Embryonic facial prominence (tissue), 1 donor: ENCODE measurements at regions not wholly inside any gene's neighbourhood (a gene's known extent, or its start where the extent isn't known, plus 50 kb on each side); places are given as distances from the start of the nearest gene placed in this dataset.
"Not testable (repeated sequence)": the region's sequence is repeated elsewhere in the genome, so short reads cannot be mapped to it uniquely, and the experiment has no call there.

Source experiments
- DNase-seq: peaks from one replicate; pipeline ENCODE4 v3.0.0-alpha.2; 2016; ENCODE audit errors: extremely low spot score

DNA sequence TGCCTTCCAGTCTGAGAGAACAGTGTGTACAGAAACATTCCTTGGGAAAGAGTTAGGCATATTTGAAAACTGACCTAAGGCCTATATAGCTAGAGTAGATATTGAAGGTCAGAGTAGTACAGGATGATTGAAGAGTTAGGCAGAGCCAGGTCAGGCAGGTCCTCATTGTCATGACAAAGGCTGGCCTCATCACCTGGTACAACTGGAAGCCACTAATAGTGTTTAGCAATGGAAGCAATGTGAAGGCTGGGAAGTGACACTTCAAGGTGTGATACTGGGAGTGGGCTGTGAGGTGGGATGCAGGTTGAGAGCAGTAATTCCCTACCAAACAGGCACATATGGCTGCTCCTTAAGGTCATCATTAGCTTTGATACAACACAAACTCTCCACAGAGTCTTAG is 123.6 kb upstream of the CCNH start:
- DNase-seq: no peak

DNA sequence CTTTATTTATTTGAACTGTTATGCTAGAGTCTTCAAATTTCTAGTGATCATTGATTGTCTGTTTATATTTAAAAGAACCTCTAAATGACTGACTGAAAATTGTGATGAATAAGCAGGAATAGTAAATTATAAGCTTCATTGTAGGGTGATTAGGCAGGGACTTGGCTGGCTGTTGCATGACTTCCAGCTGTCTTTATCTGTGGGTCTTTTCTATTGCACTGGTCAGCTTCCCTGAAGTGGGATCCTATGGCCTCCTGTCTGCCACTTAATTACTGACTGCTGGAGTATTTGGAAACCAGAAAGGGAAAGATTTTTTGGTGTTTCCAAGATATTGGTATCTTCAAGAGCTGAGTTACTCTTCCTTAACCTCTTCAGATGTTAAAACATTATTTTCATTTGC is 123.0 kb upstream of the CCNH start:
- no peak for DNase-seq

DNA sequence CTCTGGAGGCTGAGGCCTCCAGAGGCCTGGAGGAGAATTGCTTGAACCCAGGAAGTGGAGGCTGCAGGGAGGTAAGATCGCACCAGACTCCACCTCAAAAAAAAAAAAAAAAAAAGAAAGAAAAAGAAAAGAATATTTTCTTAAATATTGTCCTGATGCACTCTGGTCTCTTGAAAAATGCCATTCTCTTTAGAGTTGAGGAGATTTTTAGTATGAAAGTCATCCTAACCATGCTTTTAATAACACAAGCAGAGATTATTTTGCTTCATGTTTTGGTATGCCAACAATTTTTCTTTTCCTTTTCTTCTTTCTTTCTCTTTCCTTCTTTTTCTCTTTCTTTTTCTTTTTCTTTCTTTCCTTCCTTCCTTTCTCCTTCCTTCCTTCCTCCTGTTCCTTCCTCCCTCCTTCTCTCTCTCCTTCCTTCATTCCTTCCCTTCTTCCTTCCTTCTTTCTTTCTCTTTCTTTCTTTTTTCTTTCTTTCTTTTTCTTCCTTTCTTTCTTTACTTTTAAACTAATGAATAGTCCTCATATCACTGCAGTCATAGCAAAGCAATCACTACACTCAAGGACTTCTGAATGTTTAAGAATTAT is 116.9 kb upstream of the CCNH start:
- no peak for DNase-seq

DNA sequence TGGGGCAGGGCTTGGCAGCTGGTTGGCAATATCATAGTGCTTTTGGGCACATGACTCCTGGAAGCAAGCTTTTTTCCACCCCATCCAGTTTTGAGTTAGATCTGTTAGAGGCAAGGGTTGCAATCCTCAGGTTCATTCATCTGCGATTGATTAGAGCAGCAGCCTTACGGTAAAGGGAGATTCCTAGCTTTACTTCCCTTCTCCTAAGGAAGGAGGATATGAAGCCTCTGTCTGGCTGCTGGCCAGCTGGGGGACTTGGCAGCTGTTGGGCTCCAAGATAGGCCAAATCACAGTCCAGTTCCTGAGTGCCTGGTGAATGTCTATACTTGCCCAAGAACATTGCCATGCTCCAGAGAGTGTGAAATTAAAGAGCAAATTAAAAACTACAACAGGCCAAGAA is 113.4 kb upstream of the CCNH start:
- DNase-seq: no peak

DNA sequence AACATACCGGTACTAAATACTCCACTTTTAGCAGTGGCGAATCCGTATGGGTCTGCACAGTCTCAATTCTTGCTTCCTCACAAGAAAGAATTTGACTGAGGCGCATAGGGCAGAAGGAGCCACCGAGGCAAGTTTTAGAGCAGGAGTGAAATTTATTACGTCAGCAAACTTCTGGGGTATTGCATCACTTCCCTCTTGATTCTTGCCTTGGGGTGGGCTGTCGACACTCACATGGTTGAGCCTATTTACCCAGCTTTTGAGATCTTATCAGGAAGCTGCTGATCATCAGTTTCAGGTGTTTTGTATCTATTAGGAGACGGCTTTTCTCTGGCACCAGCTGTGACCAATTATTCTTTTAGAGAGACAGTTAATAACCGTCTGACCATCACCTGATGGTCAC is 111.5 kb upstream of the CCNH start:
- DNase-seq: no peak

DNA sequence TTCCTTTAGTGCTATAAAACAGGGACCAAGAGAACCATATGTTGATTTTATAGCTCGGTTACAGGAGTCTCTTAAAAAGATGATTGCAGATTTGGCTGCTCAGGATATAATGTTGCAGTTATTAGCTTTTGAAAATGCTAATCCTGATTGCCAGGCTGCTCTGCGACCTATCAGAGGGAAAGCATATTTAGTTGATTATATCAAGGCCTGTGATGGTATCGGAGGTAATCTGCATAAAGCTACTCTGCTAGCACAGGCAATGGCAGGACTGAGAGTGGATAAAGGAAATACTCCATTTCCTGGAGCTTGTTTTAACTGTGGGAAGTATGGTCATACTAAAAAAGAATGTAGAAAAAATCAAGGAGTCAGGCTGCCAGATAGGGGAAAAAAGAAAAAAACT is 99.0 kb upstream of the CCNH start:
- not testable (repeated sequence) for DNase-seq

DNA sequence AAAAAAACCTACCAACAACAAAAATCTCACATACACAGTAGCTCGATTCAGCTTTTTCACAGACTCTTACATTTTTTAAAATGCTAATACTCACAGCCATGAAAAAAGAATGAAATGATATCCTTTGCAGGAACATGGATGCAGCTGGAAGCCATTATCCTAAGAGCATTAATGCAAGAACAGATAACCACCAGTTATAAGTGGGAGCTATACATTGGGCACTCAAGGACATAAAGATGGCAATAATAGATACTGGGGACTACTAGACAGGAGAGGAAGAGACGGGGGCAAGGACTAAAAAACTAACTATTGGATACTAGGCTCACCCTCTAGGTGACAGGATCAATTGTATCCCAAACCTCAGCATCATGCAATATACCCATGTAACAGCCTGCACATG is 90.3 kb upstream of the CCNH start:
- DNase-seq: no peak

DNA sequence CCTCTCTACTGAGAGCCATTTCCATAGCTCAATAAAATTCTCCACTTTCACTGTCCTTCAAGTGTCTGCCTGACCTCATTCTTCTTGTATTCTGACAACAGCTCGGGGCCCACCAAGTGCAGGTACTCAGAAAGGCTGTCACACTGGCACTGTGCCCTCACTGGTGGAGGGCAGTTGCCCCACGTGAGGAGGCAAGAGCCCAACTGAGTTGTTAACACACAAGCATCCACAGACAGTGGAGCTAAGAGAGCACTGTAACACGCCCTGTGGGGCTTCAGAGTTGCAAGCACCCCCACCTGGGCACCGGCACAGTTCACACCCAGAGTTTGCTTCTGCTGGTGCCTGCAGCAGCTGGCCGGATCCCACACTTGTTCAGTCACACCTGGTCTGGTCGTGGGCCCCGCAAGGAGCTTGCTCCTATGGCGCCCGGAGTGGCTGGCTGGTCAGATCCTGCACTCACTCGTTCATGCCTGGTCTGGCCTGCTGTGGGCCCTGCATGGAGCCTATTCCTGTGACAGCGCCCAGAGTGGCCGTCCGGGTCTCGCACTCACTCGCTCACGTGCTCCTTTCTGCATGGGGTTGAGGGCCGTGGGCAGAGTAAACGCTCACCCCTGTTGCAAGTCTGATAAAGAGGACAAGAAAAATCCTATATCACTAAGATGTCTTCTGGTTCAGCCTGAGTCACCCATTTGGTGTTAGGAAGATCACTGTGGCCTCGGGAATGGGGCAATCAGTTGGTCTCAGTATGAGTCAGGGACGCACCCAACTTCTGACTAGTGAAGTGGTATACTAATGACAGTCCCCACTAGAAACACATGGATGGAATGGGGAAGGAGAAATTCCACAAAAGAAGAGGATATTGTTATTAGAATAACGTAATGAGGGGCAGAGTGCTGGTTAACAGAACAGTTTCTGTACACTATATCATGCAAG is 87.0 kb upstream of the CCNH start:
- no peak for DNase-seq
